GM19468 (cell line): ENCODE measurements at regions not wholly inside any gene's neighbourhood (a gene's known extent, or its start where the extent isn't known, plus 50 kb on each side); places are given as distances from the start of the nearest gene placed in this dataset.
"Not testable (repeated sequence)": the region's sequence is repeated elsewhere in the genome, so short reads cannot be mapped to it uniquely, and the experiment has no call there.

Source experiments
- ATAC-seq: cut with Tn5 transposase; IDR thresholded peaks from one replicate; pipeline ENCODE4 v1.9.1; 2021; ENCODE audit warnings: mild to moderate bottlenecking, moderate library complexity, moderate number of reproducible peaks; ENCODE audit not compliant: unreplicated experiment; ENCODE audit errors: extremely low read depth

DNA sequence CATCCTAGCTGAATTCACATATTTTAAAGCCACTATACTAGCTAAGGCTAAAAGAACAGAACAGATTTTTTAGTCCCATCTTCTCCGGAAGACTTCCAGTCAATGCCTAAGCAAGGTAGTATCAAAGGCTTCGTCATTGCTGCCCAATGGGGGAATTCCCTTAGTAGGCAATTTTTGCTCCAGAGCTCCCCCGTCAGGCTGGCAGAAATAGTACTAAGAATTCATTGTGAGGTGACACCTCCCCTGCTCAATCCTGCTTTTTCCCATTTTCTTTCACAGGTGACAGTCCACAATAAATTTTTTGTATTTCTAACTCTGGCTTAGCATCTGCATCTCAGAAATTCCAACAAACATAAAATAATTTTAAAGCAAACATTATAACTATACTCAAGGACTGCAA, 52.8 kb upstream of the SRSF6 start:
- no peak for ATAC-seq

DNA sequence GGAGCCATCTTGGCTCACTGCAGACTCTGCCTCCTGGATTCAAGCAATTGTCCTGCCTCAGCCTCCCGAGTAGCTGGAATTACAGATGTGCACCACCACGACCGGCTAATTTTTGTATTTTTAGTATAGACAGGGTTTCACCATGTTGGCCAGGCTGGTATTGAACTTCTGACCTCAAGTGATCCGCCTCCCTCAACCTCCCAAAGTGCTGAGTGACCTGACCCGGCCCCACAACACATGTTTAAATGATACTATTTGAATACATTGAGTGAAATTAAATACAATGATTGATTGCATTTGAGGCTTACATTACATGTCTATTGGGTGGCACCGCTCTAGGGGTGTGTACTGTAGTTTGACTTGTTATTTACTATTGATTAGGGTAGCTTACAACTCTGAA, 56.8 kb upstream of the SRSF6 start:
- not testable (repeated sequence) for ATAC-seq

- no peak for ATAC-seq
These were observed 58.9 kb upstream of the SRSF6 start for GRCh38 chr20:43398676-43399324.

DNA sequence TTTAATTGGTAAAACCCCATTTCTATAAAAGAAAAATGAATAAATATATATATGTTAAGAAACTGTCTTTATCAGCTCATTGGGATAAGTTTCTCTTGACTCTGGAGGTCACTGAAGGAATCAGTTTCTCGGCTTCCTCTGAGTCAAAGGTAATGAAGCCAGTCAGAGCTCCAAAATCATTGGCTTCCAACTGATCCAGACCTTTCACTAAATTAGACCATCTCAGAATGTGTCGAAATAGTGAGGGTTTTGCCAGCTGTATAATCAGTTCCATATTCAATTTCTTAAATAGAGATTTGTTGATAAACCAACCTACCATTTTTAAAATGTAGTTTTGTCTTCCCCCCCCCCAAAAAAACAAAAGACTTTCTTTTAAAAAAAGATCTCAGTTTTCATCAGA, 60.5 kb upstream of the SRSF6 start:
- no peak for ATAC-seq

DNA sequence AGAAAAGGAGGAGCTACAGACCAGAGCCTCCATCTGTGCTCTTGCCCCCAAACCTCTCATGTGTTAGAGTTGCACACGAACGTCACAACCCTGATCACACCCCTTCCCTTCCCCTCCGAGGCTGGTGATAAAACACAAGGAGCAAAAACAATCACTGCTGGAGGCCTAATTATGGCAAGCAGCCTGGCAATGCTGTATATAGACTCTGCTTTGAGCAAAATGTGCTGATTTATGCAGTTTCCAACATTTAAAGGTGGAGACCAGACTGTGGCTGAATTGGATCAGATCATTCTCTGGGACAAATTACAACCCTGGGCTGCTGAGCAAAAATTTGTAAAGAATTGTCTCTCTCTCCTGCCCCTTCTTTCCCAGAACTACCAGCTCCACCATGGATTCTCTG, 64.6 kb upstream of the SRSF6 start:
- no peak for ATAC-seq

- no peak for ATAC-seq
These were observed 65.1 kb upstream of the SRSF6 start for GRCh38 chr20:43392561-43392960.

DNA sequence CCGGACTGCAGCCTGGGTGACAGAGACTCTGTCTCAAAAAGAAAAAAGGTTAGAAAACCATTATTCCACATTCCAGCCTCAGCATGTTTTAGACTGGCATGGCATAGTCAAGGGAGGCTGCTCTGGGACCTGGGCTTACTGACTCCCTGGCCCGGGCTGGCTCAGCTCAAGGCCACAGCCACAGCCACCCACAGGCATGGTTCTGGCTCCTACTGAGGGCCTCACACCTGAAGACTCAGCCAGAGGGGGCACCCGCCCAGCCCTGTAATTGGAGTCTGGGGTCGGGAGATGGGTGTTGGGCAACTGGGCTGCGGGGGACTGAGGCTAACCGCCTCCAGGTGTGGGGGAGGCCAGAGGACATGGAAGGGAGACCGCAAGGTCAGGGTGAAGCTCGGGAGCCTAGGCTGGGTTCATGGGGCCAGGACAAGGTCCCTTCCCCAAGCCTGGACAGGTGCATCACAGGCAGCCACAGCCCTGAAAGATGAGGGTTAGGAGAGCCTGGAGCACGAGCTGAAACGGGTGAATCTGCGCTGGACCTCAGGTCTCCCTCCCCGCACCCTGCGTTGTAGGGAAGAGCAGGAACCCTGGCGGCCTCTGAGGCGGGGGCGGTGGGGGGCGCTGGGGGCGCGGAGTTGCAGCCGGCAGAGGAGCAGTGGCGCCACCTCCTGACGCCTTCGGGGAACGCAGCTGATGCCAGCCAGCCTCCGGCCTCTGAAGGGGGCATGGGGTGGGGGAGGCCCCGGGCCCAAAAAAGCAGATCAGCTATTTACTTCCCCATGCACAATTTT, 67.7 kb upstream of the SRSF6 start:
- ATAC-seq: no peak

DNA sequence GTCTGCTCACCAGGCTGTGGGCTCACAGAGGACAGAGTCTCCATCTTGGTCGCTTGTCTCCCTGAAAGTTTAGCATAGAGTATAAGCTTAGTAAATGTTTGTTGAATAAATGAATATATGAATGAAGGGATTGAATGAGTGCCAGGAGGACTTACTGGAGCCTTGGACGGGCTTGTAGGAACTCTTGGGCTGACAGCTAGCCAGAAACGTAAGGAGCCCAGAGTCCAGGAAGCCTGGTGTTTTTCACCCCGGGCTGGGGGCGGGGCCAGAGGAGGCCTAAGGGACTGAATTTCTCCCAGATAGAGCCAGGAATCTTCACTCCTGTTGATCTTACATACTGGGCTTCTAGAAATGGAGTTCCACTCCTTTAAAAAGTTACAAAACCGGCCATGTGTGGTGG, 68.5 kb upstream of the SRSF6 start:
- no peak for ATAC-seq

DNA sequence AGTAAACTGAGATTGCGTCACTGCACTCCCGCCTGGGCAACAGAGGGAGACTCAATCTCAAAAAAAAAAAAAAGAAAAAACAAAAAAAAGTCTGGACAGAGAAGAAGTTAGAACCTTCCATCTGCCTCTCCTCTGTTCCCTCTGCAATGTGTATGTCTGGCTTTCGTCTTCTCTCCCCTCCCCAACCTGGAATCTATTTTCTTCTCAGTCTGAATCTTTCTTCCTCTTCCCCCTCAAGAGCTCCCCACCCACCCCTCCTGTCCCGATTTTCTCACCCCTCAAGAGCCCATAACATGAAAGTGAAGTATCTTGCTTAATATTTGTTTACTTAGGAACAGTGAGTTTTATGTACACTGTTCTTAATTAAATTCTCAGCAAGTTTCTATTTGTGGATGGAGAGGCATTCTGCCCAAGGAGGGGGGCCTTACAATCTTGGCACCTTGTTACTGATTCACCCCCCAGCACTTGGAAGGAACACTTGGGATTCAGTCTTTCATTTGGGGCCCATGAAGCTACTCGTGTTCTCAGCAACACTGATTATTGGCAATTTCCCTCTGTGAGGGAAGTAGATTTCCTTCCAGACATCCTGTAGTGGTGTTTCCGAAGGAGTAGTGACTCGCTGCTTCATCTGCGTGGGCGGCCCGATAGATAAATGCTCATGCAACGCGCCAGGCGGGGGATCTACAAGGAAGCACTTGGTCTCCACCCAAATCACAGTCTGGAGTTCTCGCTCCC, 69.3 kb upstream of the SRSF6 start:
- no peak for ATAC-seq

- ATAC-seq: no peak
These were observed 70.0 kb upstream of the SRSF6 start for GRCh38 chr20:43387737-43388136.

DNA sequence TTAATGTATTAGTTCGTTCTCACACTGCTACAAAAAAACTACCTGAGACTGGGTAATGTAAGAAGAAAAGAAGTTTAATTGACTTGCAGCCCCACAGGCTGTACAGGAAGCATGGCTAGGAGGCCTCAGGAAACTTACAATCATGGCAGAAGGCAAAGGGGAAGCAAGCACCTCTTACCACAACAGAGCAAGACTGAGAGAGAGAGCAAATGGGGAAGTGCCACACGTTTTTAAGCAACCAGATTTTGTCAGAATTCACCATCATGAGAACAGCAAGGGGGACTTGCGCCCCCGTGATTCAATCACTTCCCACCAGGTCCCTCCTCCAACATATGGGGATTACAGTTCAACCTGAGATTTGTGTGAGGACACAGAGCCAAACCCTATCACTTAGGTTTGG, 70.8 kb upstream of the SRSF6 start:
- no peak for ATAC-seq

DNA sequence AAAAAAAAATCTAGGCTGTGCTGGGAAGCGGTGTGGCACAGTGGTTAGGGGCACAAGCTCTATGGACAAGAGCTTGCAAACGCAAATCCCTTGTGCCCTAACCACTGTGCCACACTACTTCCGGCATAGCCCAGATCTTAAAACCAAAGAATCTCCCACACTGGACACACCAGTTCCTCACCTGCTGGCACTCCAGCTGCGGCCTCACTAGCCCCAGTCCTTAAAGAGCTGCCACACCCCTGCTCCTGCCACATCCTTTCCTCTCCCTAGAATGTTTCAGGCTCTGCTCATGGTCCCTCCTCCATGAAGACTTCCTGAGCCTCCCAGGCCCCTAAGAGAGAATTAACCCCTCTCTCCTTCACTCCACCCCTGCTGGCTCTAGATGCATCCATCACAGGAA, 71.8 kb upstream of the SRSF6 start:
- ATAC-seq: no peak

GRCh38 chr20:43384101-43384940, 73.4 kb upstream of the SRSF6 start:
- ATAC-seq: no peak

- peak; percentile 36 for ATAC-seq
These were observed 74.5 kb upstream of the SRSF6 start for GRCh38 chr20:43383026-43383795.

GRCh38 chr20:43382135-43382534, 75.6 kb upstream of the SRSF6 start:
- ATAC-seq: not testable (repeated sequence)

DNA sequence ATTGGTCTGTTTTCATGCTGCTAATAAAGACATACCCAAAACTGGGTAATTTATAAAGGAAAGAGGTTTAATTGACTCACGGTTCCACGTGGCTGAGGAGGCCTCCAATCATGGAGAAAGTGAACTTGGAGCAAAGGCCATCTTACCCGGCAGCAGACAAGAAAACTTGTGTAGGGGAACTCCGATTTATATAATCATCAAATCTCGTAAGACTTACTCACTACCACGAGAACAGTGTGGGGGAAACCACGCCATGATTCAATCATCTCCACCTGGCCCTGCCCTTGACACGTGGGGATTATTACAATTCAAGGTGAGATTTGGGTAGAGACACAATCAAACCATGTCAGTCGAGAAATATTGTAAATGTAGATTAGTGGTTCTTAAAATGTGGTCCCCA, 76.2 kb upstream of the SRSF6 start:
- ATAC-seq: not testable (repeated sequence)

DNA sequence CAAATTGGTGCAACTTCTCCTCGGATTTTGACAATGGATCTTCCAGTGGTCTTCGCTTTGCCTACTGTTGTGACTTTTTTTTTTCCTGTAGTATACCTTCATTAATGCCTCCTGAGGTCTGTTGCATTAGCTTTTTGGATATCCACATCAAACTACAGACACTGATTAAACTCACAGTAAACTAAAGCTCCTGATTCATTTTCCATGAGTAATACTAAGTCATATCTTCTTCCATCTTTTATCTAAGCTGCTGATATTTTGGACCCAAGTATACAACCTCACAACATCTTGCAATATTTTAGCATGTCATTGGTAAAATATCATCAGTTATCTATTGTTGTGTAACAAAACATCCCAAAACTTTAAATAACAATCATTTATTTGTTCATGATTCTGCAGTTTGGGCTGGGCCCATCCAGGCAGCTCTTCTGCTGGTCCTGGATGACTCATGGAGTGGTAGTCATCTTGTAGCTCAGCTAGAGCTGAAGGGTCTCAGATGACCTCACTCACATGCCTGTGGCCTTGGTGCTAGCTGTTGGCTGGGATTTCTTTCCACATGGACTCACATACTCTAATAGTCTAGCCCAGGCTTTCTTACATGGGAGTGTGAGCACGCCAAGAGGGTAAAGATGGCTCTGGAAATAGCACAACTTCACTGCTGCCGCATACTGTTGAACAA, 78.3 kb upstream of the SRSF6 start:
- no peak for ATAC-seq

DNA sequence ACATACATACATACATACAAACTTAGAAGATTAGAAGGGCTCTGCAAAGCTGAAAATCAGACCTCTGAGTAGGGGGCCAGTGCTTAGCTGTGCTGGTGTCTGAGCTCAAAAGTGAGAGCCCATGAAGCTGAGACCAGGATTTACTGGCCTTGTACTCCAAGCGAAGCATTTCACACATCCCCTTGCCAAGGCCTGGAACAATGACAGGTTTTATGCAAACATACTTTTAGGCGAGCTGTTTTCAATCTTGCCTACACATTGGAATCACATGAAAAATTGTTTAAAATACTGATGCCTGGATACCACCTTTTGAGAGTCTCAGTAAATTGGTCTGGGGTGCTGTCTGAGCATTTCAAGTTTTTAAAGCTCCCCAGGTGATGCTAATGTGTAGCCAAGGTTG, 80.9 kb upstream of the SRSF6 start:
- no peak for ATAC-seq

- no peak for ATAC-seq
These were observed 82.1 kb upstream of the SRSF6 start for GRCh38 chr20:43375591-43375990.
